Sigmoid colon (tissue), 6 donors: ENCODE measurements at regions not wholly inside any gene's neighbourhood (a gene's known extent, or its start where the extent isn't known, plus 50 kb on each side); places are given as distances from the start of the nearest gene placed in this dataset.

Experiments used
- DNase-seq: peaks from one replicate; pipeline ENCODE4 v3.0.0-alpha.2; 2019
- H3K27ac ChIP-seq, 4 donors: fragments of 200-600 bp; sonication (generic); one replicate each; pipeline ENCODE4 v1.5.1; 2016 to 2019; ENCODE audit warnings: mild to moderate bottlenecking in 1 of 4
- H3K27me3 ChIP-seq, 3 donors: fragments of 200-600 bp; sonication (generic); one replicate each; pipeline ENCODE4 v1.5.1; 2019; ENCODE audit warnings: mild to moderate bottlenecking in 1 of 3
- H3K36me3 ChIP-seq, 4 donors: fragments of 200-600 bp; sonication (generic); one replicate each; pipeline ENCODE4 v1.5.1; 2016 to 2019
- H3K4me1 ChIP-seq, 4 donors: fragments of 200-600 bp; sonication (generic); one replicate each; pipeline ENCODE4 v1.5.1; 2017 to 2019
- H3K4me3 ChIP-seq, 4 donors: fragments of 200-600 bp; sonication (generic); one replicate each; pipeline ENCODE4 v1.5.1; 2017 to 2019; ENCODE audit warnings: mild to moderate bottlenecking in 2 of 4, moderate library complexity in 1 of 4
- H3K9me3 ChIP-seq, 4 donors: fragments of 200-600 bp in 3 of 4; sonication (generic) in 3 of 4; one replicate each; pipeline versions ENCODE4 v1.5.1 to v1.6.1; 2013 to 2019
- EP300 ChIP-seq, 4 donors: sonication (generic); formaldehyde crosslinking; IDR thresholded peaks; one replicate each; pipeline ENCODE4 v1.6.1; 2017; ENCODE audit warnings: antibody characterized with exemption in 4 of 4
- POLR2A ChIP-seq, 2 donors: fragments of 450-650 bp; IDR thresholded peaks; one replicate each; pipeline ENCODE4 v1.6.1; 2016; ENCODE audit warnings: antibody characterized with exemption in 2 of 2, mild to moderate bottlenecking in 2 of 2, moderate library complexity in 2 of 2
- POLR2AphosphoS5 ChIP-seq, 4 donors: sonication (generic); formaldehyde crosslinking; IDR thresholded peaks; one replicate each; pipeline ENCODE4 v1.6.1; 2017; ENCODE audit warnings: antibody characterized with exemption in 4 of 4
- WGBS, 2 donors: extraction: QIAGEN DNeasy Blood & Tissue Kit; methylation state at CpG; one replicate each; pipeline ENCODE4 v1.1.7; 2013; 5-methylcytosine and 5-hydroxymethylcytosine counted together
- intact Hi-C: fragments of 100-400 bp; cut with DNase I; formaldehyde crosslinking; loops from one replicate; pipeline ENCODE4 v1.15.1; 2023
- TF ChIP-seq, protein P1 (sequence below), 4 experiments: fragments of 450-650 bp in 3 of 4; fragments of 200-600 bp in 1 of 4; IDR thresholded peaks; one replicate each; pipeline ENCODE4 v1.5.1; 2016 to 2019; ENCODE audit warnings: antibody characterized with exemption in 4 of 4, mild to moderate bottlenecking in 3 of 4, moderate library complexity in 2 of 4
- donor health status: healthy with polysubstance abuse.
- donor health status: healthy.

DNA sequence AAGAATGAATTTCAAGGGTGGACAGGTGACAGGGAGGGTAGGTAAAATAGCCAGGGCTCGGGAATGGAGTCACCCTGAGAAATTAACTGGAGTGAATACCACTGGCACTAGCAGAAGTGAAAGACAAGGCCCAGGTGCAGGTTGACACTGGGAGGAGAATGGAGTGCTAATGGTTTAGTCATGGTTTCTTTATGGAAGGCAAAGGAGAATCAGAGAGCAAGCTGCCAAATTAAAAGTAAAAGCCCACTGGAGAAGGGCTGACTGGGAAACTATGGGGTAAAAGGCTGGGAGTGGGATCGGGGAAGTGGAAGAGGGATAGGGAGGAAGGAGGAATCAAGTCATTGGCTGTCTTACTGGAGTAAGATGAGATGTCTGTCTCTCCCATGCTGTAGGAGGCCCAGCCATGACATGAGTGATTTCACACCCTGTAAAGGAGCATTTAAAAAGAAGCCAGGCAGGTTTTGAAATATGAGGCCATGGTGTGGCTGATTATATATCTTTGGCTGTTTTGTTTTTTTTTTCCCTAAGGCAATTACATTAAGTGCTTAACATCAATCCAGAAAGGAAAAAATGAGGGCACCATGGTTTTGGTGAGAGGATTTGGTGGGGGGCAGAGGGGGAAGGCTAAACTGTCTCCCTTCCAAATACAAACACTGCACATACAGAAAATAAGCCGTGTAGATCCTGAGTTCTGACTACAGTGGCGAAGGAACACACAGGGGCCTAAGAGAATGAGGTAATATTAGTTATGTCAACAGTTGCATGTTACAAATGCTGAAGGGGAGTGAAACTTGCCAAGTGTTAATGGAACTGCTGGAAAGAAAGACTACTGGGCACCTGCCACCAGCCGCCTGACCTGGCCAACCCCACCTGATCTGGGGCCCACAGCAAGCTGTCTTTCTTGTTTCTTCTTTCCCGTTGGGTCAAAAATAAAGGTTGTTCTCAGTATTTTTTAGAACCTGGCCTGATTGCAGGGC is 183.5 kb upstream of the TSC22D1 start:
- intact Hi-C loops, result no loop called here
- H3K36me3 ChIP-seq, result no peaks in the 10 kb centered on the region
- H3K4me3 ChIP-seq, result no peak overlapping the region
- H3K27ac ChIP-seq, result peak overlapping the region in 3 of 4 donors; percentile 23 to 57 (median 55)
- no peaks in the 10 kb centered on the region for H3K9me3 ChIP-seq
- 26 to 65% methylated on average over 6 of the region's 6 CpGs for WGBS, 2 donors
- peaks cover 0 to 6% (median 0%) of the 10 kb centered on the region in 4 donors for H3K4me1 ChIP-seq
- DNase-seq, result no peak
- TF ChIP-seq POLR2A (IDR thresholded peaks at IDR 0.05), result no peak
- no peak for TF ChIP-seq EP300 (IDR thresholded peaks at IDR 0.05)
- TF ChIP-seq, protein P1, sequence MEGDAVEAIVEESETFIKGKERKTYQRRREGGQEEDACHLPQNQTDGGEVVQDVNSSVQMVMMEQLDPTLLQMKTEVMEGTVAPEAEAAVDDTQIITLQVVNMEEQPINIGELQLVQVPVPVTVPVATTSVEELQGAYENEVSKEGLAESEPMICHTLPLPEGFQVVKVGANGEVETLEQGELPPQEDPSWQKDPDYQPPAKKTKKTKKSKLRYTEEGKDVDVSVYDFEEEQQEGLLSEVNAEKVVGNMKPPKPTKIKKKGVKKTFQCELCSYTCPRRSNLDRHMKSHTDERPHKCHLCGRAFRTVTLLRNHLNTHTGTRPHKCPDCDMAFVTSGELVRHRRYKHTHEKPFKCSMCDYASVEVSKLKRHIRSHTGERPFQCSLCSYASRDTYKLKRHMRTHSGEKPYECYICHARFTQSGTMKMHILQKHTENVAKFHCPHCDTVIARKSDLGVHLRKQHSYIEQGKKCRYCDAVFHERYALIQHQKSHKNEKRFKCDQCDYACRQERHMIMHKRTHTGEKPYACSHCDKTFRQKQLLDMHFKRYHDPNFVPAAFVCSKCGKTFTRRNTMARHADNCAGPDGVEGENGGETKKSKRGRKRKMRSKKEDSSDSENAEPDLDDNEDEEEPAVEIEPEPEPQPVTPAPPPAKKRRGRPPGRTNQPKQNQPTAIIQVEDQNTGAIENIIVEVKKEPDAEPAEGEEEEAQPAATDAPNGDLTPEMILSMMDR (IDR thresholded peaks at IDR 0.05), result no peak
- TF ChIP-seq POLR2AphosphoS5 (IDR thresholded peaks at IDR 0.05), result no peak
- H3K27me3 ChIP-seq, result no peaks in the 10 kb centered on the region

DNA sequence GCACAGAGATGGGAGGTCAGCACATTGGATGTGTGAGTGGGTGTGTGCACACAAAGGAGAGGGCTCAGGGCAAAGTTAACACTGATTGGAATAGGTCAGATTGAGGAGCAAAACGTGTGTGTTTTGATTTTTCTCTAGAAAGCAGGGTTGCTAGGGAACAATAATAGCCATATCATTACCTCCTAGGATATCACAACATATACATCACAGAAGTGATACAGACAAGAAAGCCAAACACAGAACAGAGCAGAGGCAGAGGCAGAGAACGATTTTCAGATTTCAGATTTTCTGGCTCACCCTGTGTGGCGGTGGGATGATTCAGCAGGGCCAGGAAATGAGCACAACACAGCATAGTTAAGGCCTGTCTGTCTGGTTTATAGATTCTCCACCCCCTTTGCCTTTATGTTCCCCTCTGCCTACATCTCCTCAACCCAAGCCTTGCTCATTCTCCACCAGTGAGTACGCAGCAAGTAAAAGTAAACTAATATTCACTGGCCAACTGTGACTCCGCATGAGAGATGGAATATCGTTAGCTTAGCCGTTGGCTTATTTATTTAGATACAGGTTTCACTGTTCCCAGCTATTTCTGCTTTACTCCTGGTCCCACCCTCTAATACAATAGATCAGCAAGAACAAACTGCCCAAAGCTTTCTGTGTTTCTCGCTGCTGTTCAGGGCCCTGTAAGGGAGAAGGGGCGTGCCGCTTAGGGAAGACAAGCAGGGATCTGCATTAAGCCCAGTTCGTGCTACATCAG is 182.7 kb upstream of the TSC22D1 start:
- H3K27ac ChIP-seq, result peak overlapping the region in 3 of 4 donors; percentile 23 to 57 (median 55)

DNA sequence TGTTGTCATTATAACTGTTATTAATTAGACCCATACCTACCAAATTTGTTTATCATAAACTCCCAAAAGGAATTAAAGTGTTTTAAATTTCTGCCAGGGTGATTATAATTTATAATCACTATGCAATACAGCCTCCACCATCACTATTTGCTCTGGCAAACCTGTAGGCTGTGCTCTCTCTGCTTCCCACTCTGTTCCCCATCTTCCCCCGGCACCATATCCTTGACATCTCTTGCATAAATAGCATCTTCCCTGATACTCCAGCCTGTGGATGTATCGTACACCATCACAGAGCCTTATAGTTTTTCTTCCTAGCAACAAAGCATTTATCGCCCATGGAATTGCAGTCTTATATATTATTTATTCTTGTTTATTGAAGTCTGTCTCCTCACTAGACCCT is 181.5 kb upstream of the TSC22D1 start:
- intact Hi-C loops, result no loop called here
- no peaks in the 10 kb centered on the region for H3K36me3 ChIP-seq
- H3K4me1 ChIP-seq, result peaks cover 0 to 6% (median 0%) of the 10 kb centered on the region in 4 donors
- no peaks in the 10 kb centered on the region for H3K9me3 ChIP-seq
- DNase-seq, result no peak
- no peak overlapping the region for H3K27ac ChIP-seq
- 93 to 94% methylated on average over 3 of the region's 3 CpGs for WGBS, 2 donors
- H3K4me3 ChIP-seq, result no peak overlapping the region
- H3K27me3 ChIP-seq, result no peaks in the 10 kb centered on the region
- TF ChIP-seq EP300 (IDR thresholded peaks at IDR 0.05) (no peak), POLR2A (IDR thresholded peaks at IDR 0.05) (no peak), POLR2AphosphoS5 (IDR thresholded peaks at IDR 0.05) (no peak)
- TF ChIP-seq, protein P1 (IDR thresholded peaks at IDR 0.05), result no peak

More for the DNA sequence above, 182.7 kb upstream of the TSC22D1 start:
- peaks cover 0 to 6% (median 0%) of the 10 kb centered on the region in 4 donors for H3K4me1 ChIP-seq
- no peak overlapping the region for H3K4me3 ChIP-seq
- intact Hi-C loops, result no loop called here
- H3K36me3 ChIP-seq, result no peaks in the 10 kb centered on the region
- WGBS, 2 donors, result 15 to 65% methylated on average over 11 of the region's 11 CpGs
- H3K27me3 ChIP-seq, result no peaks in the 10 kb centered on the region
- no peaks in the 10 kb centered on the region for H3K9me3 ChIP-seq
- no peak for TF ChIP-seq POLR2AphosphoS5 (IDR thresholded peaks at IDR 0.05)
- TF ChIP-seq, protein P1 (IDR thresholded peaks at IDR 0.05), result no peak
- TF ChIP-seq POLR2A (IDR thresholded peaks at IDR 0.05), result no peak
- TF ChIP-seq EP300 (IDR thresholded peaks at IDR 0.05), result no peak
- no peak for DNase-seq

DNA sequence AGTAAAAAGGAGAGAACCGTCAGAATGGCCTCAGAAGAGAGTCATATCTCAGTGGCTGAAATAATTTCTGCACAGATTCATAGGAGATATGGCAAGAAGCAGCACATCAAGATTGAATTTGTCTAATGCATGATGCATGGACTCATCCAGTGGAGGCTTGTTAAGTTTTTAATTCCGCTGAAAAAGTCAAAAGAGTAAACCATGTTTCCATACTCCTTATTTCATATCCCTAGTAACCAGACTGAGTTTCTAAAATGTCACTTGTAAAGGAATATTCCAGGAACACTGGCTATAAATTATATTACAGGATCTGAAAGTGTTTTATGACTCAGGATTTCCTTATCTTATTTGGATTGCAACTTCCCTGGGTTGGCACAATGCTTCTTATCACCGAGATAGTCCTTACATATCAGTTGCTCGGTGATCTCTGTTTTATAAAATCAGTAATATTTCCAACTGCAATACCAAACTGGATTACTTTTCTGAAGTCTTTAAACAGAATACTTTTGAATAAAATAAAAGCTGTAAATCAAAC is 180.2 kb upstream of the TSC22D1 start:
- H3K4me3 ChIP-seq, result no peak overlapping the region
- no peaks in the 10 kb centered on the region for H3K27me3 ChIP-seq
- WGBS, 2 donors, result 14 to 59% methylated on average over 4 of the region's 4 CpGs
- no peaks in the 10 kb centered on the region for H3K9me3 ChIP-seq
- no peak overlapping the region for H3K27ac ChIP-seq
- H3K4me1 ChIP-seq, result peaks cover 0 to 6% (median 0%) of the 10 kb centered on the region in 4 donors
- H3K36me3 ChIP-seq, result no peaks in the 10 kb centered on the region
- intact Hi-C loops, result no loop called here
- TF ChIP-seq, protein P1 (IDR thresholded peaks at IDR 0.05), result no peak
- TF ChIP-seq POLR2AphosphoS5 (IDR thresholded peaks at IDR 0.05), result no peak
- no peak for TF ChIP-seq POLR2A (IDR thresholded peaks at IDR 0.05)
- DNase-seq, result no peak
